GM13977 (cell line): ENCODE measurements at regions not wholly inside any gene's neighbourhood (a gene's known extent, or its start where the extent isn't known, plus 50 kb on each side); places are given as distances from the start of the nearest gene placed in this dataset.
"Not testable (repeated sequence)": the region's sequence is repeated elsewhere in the genome, so short reads cannot be mapped to it uniquely, and the experiment has no call there.

Experiments
- DNase-seq: peaks from one replicate; pipeline ENCODE4 v3.0.0; 2012; ENCODE audit warnings: low spot score
- CTCF ChIP-seq: IDR thresholded peaks from 2 replicates; pipeline ENCODE4 v1.5.1; 2012; ENCODE audit warnings: mild to moderate bottlenecking, control low read depth; ENCODE audit not compliant: insufficient read depth; ENCODE audit errors: extremely low read depth, missing control alignments
- in situ Hi-C: fragments of 300-500 bp; cut with MboI; formaldehyde crosslinking; loops from one replicate; pipeline ENCODE4 v1.12.0; 2022; ENCODE audit warnings: low sequenced_read_pairs, low pct_unique_long_range_greater_than_20kb, mixed read lengths, inconsistent platforms; ENCODE audit not compliant: unreplicated experiment

DNA sequence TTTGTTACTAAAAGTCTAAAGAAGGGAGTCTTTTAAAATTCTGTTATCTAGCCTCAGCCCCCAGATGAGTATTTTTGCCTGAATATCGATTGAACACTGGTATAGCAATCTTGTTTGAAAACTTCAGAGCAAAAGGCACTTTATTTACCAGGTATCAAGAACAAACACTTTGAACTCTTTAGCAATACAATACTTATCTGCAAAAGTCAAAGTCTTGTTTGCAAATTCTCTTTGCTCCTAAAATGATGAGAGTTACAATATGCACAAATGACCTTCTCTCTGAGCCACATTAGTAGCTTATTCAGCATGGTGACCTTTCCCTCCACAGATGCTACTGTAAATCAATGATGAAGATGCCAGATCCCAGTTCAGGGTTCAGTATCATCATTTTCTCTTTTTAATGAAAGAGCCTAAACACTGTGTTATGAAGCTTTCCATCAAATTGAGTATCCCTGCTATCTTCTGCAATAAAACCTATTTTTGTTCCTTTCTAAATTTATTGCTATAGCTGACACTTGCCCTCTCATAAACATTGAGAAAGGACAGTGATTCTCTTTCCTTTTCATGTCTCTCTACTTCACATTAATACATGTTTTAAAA lies 752.7 kb upstream of the MGAT4C start:
- in situ Hi-C loops, result no loop called here
- no peak for TF ChIP-seq CTCF
- no peak for DNase-seq

DNA sequence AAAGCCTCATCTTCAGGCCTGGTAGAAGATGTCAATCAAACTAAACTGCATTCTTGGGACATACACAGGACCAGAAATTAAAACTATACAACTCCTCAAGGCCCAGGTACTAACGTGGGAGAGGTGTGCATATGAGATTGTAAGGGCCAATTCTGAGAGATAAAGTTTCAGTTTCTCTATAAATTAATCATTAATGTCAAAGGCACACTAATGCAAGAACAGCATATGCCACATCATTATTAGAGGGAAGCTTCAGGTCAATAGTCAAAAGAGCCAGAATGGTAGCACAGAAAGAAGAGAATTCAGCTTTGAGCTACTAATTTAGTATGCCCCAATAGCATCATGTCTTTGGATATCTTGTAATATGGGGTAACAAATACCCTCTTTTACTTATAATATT lies 744.9 kb upstream of the MGAT4C start:
- no peak for TF ChIP-seq CTCF
- in situ Hi-C loops, result no loop called here
- no peak for DNase-seq

GRCh38 chr12:86985298-86985697 lies 729.1 kb upstream of the MGAT4C start:
- DNase-seq, result no peak
- TF ChIP-seq CTCF, result no peak
- in situ Hi-C loops, result no loop called here

DNA sequence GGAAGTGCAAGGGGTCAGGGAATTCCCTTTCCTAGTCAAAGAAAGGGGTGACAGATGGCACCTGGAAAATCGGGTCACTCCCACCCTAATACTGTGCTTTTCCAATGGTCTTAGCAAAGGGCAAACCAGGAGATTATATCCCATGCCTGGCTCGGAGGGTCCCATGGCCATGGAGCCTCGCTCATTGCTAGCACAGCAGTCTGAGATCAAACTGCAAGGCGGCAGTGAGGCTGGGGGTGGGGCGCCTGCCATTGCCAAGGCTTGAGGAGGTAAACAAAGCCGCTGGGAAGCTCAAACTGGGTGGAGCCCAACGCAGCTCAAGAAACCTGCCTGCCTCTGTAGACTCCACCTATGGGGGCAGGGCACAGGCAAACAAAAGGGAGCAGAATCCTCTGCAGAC lies 714.4 kb upstream of the MGAT4C start:
- DNase-seq, in situ Hi-C loops: not testable (repeated sequence)

DNA sequence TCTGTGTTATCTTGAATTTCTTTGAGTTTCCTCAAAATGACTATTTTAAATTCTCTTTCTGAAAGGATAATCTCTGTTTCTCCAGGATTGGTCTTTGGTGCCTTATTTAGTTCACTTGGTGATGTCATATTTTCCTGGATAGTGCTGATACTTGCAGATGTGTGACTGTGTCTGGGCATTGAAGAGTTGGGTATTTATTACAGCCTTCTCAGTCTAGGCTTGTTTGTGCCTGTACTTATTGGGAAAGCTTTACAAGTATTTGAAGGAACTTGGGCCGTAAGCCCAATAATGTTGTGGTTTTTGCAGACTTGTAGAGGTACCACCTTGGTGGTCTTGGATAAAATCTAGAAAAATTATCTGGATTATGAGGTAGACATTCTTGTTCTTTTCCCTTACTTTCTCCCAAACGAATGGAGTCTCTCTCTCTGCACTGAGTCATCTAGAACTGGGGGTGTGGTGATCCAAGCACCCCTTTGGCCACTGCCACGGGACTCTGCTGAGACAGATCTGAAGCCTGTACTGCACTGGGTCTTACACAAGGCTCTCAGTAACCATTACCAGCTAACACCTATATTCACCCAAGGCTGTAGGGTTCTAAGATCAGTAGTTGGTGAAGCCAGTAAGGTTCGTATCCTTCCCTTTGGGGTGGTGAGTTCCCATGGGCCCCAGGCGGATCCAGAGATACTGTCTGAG lies 703.7 kb upstream of the MGAT4C start:
- in situ Hi-C loops, result no loop called here
- no peak for TF ChIP-seq CTCF
- DNase-seq, result no peak

DNA sequence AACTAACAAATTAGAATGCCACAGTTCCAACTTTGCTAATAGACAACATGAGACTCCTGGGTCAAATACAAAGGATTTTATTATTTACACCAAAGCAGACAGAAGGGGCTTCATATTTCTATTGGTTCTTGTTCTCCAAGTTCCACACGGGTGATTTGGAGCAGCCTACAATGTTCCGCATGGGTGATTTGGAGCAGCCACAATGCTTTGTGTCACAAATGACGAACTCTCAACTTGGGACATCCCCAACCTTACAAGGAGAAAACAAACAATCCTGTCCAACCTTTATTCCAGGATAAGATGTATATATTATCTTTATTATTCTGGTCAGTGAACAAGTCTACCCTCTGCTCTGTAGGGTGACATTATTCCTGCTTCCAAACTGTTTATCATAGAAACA lies 694.3 kb upstream of the MGAT4C start:
- in situ Hi-C loops, result no loop called here
- TF ChIP-seq CTCF, result no peak
- no peak for DNase-seq

DNA sequence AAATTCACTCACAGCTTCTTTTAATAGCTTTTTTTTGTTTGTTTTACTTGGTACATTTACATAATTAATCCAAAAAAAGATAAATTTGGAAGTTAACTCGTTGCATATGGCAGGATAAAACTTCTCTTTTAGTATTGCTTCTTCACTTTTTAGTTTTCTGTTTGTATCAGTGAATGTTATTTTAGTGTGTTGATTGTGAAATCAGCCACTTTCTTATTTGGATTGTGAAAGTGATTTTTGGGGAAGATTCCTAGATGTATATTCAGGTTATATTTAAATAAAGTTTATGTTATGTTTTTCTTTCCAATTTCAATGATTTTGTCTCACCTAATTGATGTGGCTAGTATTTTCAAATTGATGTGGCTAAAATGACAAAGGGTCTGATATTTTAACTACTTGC lies 693.9 kb upstream of the MGAT4C start:
- in situ Hi-C loops, result no loop called here
- TF ChIP-seq CTCF, result no peak
- no peak for DNase-seq
